ENCODE measurements at regions not wholly inside any gene's neighbourhood (a gene's known extent, or its start where the extent isn't known, plus 50 kb on each side); places are given as distances from the start of the nearest gene placed in this dataset.
"Not testable (repeated sequence)": the region's sequence is repeated elsewhere in the genome, so short reads cannot be mapped to it uniquely, and the experiment has no call there.

GRCh38 chr7:97928844-97929243, 56.6 kb upstream of the ASNS start:
- H3K27ac ChIP-seq; DNase-seq; H3K4me3 ChIP-seq; H3K9me3 ChIP-seq; intact Hi-C loops (cut with DNase I; ENCODE audit: low total_unique reads); H3K36me3 ChIP-seq: not testable (repeated sequence)
- peaks cover 0 to 19% (median 8%) of the 10 kb centered on the region in 7 donors for H3K27me3 ChIP-seq (replicated peaks in 1 of 7)
- 82 to 88% (median 86%) methylated on average over 6 of the region's 6 CpGs for WGBS, 5 donors
- peaks cover 0 to 12% (median 6%) of the 10 kb centered on the region in 6 donors for H3K4me1 ChIP-seq

GRCh38 chr7:97927790-97928748, 55.9 kb upstream of the ASNS start:
- WGBS, 5 donors: 3 to 8% (median 5%) methylated on average over 17 to 80 of the region's 80 CpGs
- intact Hi-C loops (cut with DNase I; ENCODE audit: low total_unique reads); H3K27ac ChIP-seq; H3K36me3 ChIP-seq; H3K9me3 ChIP-seq: not testable (repeated sequence)
- Histone ChIP-seq H3K27me3 (replicated peaks in 1 of 7) (peaks cover 0 to 19% (median 8%) of the 10 kb centered on the region in 7 donors), H3K4me1 (peaks cover 0 to 12% (median 6%) of the 10 kb centered on the region in 6 donors), H3K4me3 (peak overlapping the region in 7 of 8 donors; percentile 23 to 67 (median 41))
- TF ChIP-seq POLR2AphosphoS5 (IDR thresholded peaks at IDR 0.05): peak in 1 of 3 donors; percentile 18
- TF ChIP-seq CTCF (IDR thresholded peaks at IDR 0.05 in 8 of 11, conservative IDR thresholded peaks at IDR 0.05 in 3 of 11): peak in 10 of 11 experiments; percentile 24 to 94 (median 80)
- DNase-seq: peak; percentile 91

Measured in spleen (tissue), 11 donors.